Right kidney (tissue), 1 donor: ENCODE measurements at regions not wholly inside any gene's neighbourhood (a gene's known extent, or its start where the extent isn't known, plus 50 kb on each side); places are given as distances from the start of the nearest gene placed in this dataset.

ENCODE experiments used
- DNase-seq: peaks from one replicate; pipeline ENCODE4 v3.0.0-alpha.2; 2016

DNA sequence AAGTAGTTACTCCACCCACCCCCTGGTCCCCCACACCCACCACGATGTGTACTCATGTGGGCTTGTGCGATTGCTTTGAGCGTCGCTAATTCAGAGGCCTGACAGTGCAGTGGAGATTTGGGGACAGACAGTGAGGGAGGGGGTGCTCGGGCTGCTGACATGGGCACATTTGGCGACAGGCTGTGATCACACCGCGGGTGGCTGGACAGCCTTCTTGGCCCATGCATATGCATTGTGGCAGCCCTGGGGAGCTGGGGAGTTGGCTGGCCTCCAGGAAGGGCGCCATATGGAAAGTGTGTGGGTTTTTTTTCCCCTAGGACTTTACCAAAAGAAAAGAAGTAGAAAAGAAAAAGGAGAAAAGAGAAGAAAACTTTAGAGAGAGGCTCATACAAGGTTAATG lies 275.5 kb upstream of the N4BP1 start:
- no peak for DNase-seq

GRCh38 chr16:48881272-48881671 lies 271.3 kb upstream of the N4BP1 start:
- DNase-seq, result no peak

GRCh38 chr16:48879223-48880122 lies 269.5 kb upstream of the N4BP1 start:
- DNase-seq, result no peak

- no peak for DNase-seq
Measured at GRCh38 chr16:48877946-48878345, 268.0 kb upstream of the N4BP1 start.

GRCh38 chr16:48870141-48870540 lies 260.2 kb upstream of the N4BP1 start:
- no peak for DNase-seq

DNA sequence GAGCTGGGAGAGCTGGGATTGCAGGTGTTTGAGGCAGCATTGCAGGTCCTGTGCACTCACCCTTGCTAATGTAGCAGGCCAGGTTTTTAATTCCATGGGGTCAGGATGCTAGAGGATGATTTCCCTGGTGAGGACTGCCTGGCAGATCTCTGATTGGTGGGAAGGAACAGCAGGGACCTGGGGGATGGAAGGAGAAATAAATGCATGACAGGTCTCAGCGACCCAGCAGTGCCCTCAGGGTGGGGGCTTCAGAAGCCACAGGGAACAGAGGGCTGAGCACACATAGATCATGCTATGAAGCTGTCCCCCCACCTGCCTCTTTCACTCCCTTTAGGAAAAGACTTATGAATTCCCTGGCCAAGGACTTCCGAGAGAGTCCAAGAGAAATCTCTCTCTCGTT lies 255.5 kb upstream of the N4BP1 start:
- no peak for DNase-seq

GRCh38 chr16:48864055-48864454 lies 254.1 kb upstream of the N4BP1 start:
- DNase-seq, result no peak

DNA sequence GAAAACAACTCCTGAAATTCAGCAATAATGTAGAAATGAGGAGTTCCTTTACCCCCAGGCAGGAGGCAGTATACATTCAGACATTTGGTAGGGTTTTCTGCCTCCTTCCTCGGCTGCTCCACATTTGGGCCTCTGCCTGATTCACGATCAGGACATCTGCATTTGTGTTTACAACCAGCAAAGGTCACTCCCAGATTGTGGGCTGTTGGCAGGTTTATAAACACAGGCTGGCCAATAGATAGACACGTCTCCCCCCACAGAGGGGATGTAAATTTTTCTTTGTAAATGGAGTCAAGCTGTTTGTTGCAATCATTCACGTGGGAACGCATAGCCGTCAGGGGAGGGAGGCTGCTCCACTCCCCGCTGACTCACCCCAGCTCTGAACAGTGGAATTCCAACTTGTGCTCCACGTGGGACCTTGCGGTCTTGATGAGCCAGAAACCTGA lies 252.1 kb upstream of the N4BP1 start:
- DNase-seq, result no peak

DNA sequence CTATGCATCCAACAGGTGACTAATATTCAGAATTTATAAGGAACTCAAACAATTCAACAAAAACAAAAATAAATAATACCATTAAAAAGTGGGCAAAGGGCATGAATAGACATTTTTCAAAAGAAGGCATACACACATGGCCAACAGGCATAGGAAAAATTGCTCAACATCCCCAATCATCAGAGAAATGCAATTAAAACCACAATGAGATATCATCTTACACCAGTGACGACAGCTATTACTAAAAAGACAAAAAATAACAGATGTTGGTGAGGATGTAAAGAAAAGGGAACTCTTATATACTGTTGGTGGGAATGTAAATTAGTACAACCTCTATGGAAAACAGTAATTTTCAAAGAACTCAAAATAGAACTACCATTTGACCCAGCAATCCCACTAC lies 250.4 kb upstream of the N4BP1 start:
- DNase-seq, result no peak

DNA sequence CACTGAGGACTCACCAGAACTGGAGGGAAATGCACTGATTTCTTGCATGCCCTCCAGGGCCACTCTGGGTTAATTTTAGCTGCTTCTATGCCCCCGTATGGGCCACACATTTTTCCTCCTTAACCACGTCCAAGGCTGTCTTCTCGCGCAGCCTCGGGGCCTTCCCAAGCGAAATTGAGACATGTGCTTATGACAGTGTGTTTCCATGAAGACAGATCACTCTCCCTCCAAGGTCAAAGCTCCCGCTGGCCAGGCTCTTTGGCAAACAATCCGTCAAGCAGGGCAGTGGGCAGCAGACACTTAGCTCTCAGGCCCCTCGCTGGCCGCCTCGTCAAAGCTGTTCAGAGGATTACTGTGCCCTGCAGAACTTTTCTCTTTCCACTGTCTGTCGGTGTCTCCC lies 243.0 kb upstream of the N4BP1 start:
- DNase-seq, result no peak

DNA sequence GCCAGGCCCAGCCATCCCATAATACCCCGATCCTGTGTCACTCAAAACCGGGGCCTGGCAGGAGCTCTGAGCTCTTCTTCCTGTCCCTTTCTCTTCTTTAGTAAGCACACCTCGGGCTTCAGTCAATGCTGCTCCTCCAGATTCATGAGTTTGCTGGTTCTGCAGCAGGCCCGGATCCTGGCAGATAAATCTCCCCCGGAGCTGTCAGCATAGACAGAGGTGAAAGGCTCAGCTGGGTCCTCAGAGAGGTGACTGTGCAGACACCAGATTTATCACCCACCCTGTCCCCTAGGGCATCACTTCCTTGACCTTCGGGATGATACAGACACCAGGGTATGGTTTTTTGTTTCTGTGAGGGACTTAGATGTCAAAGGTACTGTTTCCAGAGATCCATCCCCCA lies 242.5 kb upstream of the N4BP1 start:
- no peak for DNase-seq

DNA sequence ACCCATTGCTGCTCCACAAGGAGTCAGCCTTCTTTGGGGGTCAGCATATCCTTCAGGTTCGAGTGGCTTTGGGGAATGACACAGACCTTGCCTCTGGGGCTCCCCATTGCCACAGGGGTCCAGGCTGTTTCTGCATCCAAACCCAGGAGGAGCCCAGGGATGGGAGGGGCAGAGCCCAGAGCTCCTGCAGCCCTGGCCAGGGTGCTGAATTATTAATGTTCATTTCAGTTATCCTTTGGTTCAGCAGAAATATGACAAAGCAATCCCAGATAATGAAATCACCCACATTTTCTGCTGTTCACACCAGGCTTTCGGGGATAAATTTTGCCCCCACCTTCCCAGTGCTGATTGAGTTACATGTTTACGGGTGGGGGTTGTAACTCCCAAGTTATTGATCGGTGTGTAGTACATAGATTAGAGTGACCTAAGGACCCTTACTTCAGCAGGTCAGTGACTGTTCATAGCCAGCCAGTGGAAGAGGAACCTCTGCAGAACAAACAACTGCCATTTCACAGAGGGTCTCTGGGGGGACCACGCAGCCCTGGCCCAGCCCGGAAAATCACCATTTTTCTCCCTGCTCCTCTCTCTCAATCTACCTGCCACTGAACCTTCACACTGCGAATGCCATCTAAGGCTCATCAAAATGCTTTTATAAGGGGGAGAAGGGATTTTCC lies 240.3 kb upstream of the N4BP1 start:
- DNase-seq, result no peak

GRCh38 chr16:48846277-48846676 lies 236.3 kb upstream of the N4BP1 start:
- DNase-seq, result no peak

GRCh38 chr16:48845261-48845660 lies 235.3 kb upstream of the N4BP1 start:
- DNase-seq, result no peak

GRCh38 chr16:48838349-48838748 lies 228.4 kb upstream of the N4BP1 start:
- DNase-seq, result no peak

- no peak for DNase-seq
Measured at GRCh38 chr16:48836636-48837035, 226.7 kb upstream of the N4BP1 start.

DNA sequence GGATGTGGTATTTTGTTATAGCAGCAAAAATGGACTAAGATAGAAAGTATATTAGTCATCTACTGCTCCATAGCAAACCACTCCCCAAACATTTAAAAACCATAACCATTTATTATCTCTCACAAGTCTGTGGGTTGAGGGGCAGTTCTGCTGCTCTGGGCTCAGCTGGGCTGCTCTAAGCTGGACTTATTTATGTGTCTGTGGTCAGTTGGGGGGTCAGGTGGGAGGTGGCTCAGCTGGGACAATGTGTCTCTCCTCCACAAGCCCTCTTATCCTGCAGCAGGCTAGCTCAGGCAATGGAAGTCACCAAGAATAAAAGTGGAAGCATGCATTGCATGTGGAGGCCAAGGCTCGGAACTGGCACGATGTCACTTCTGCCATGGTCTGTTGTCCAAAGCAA lies 226.1 kb upstream of the N4BP1 start:
- no peak for DNase-seq

DNA sequence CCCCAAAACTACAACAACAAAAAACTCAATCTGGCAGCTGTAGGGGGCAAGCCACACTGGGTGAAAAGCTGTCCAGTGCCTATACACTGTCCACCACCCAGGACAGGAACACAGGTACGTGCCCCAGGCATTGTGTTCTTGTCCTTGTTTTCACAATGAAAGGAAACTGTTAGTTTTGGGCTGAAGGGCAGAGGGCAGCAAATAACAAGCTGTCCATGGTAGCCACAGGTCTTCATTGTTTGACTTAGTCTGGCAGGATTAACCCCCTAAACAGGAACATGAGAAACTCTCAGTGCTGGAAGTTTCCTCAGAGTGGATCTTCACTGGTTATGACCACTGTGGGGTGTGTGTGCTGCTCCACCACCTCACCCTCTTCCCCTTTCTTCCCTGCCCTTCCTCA lies 224.6 kb upstream of the N4BP1 start:
- no peak for DNase-seq

- DNase-seq, result no peak
Measured at GRCh38 chr16:48833461-48833860, 223.5 kb upstream of the N4BP1 start.

- DNase-seq, result no peak
Measured at GRCh38 chr16:48831076-48831722, 221.2 kb upstream of the N4BP1 start.

- DNase-seq, result no peak
Measured at GRCh38 chr16:48829336-48830310, 219.6 kb upstream of the N4BP1 start.

DNA sequence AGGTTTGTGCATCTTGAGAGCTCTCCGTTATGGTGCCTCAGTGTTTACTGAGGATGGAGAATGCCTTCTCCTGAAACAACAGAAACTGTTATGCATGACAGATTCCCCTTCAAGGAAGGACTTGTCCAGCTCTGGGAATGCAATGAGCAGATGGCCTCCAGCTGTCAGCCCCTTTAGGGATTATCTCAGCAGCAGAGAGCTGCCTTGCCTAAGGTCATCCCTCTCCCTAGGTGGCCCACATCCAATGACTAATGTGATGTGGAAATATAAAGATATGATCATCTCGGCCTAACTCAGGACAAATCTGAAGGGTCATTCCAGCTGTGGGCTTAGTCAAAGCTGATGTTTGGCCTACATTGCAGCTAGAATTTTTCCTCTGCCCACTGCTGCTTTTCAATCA lies 214.3 kb upstream of the N4BP1 start:
- DNase-seq, result no peak
